ENCODE measurements at regions not wholly inside any gene's neighbourhood (a gene's known extent, or its start where the extent isn't known, plus 50 kb on each side); places are given as distances from the start of the nearest gene placed in this dataset.

GRCh38 chr18:45527891-45528290, 87.4 kb upstream of the SLC14A2 start:
- ChIA-PET CTCF (no interaction called here), POLR2A (ENCODE audit: unreplicated experiment) (no interaction called here)
- TF ChIP-seq NFE2L2 (IDR thresholded peaks at IDR 0.05; ENCODE audit: low read depth, low read length) (no peak), CTCF (conservative IDR thresholded peaks at IDR 0.05; ENCODE audit: low read depth, low read length) (no peak), CEBPB (IDR thresholded peaks at IDR 0.05; ENCODE audit: low read depth, low read length) (no peak), SMC3 (IDR thresholded peaks at IDR 0.05; ENCODE audit: low read depth, low read length) (no peak), BHLHE40 (IDR thresholded peaks at IDR 0.05; ENCODE audit: low read depth, low read length) (no peak), RCOR1 (IDR thresholded peaks at IDR 0.05; ENCODE audit: insufficient replicate concordance, low read length) (no peak), CHD1 (IDR thresholded peaks at IDR 0.05; ENCODE audit: low read depth, low read length) (no peak), FOS (IDR thresholded peaks at IDR 0.05; ENCODE audit: low read depth, low read length) (no peak), MAZ (IDR thresholded peaks at IDR 0.05; ENCODE audit: borderline replicate concordance, low read depth, low read length) (no peak), RFX5 (IDR thresholded peaks at IDR 0.05; ENCODE audit: low read depth, low read length) (no peak), MXI1 (IDR thresholded peaks at IDR 0.05; ENCODE audit: borderline replicate concordance, low read depth, low read length) (no peak), ELK1 (IDR thresholded peaks at IDR 0.05; ENCODE audit: borderline replicate concordance, low read depth, low read length) (no peak), USF2 (IDR thresholded peaks at IDR 0.05; ENCODE audit: low read depth, low read length) (no peak), RAD21 (IDR thresholded peaks at IDR 0.05; ENCODE audit: low read length) (no peak)
- BruUV-seq (replicated peaks): no TSS peak
- Histone ChIP-seq H3K27me3 (ENCODE audit: control insufficient read depth, insufficient read depth, low read length) (no peaks in the 10 kb centered on the region; the same call in 1 of the 2 replicates), H4K5ac (ENCODE audit: low read depth, low read length) (no peak overlapping the region), H2AFZ (replicated peaks; ENCODE audit: low read length, poor library complexity) (no peak overlapping the region), H3K9me1 (ENCODE audit: insufficient read depth, low read length) (no peaks in the 10 kb centered on the region), H2AK9ac (replicated peaks; ENCODE audit: low read depth, low read length, poor library complexity) (no peak overlapping the region), H3K9ac (ENCODE audit: low read depth, low read length) (no peak overlapping the region), H3K27ac (ENCODE audit: insufficient read depth, low read length) (no peak overlapping the region), H3K79me1 (ENCODE audit: low read depth in 1 of 2, low read length in 2 of 2) (no peaks in the 10 kb centered on the region), H2BK5ac (ENCODE audit: low read depth, low read length, poor library complexity, severe bottlenecking) (no peak overlapping the region), H4K20me1 (ENCODE audit: insufficient read depth, low read length) (no peaks in the 10 kb centered on the region), H3K4ac (ENCODE audit: low read depth, low read length) (no peak overlapping the region), H3K36me3 (ENCODE audit: control insufficient read depth, insufficient read depth, low read length) (no peaks in the 10 kb centered on the region), H4K91ac (ENCODE audit: insufficient read depth, low read depth, low read length) (no peak overlapping the region), H3K4me3 (ENCODE audit: insufficient read depth, low read depth, low read length) (no peak overlapping the region), H3K4me1 (ENCODE audit: control insufficient read depth, insufficient read depth, low read length) (no peaks in the 10 kb centered on the region), H2AK5ac (ENCODE audit: low read depth, low read length) (no peak overlapping the region), H3K23ac (ENCODE audit: low read depth, low read length) (no peak overlapping the region), H3K56ac (ENCODE audit: extremely low read depth, insufficient read depth, low read length) (no peak overlapping the region), H2BK20ac (ENCODE audit: low read depth, low read length) (no peak overlapping the region), H2BK15ac (ENCODE audit: low read depth, low read length) (no peak overlapping the region), H3K14ac (replicated peaks; ENCODE audit: low read depth, low read length) (no peak overlapping the region), H4K8ac (ENCODE audit: low read depth in 2 of 2, low read length in 2 of 2) (no peak overlapping the region), H2BK120ac (ENCODE audit: low read depth, low read length) (no peak overlapping the region), H3K9me3 (ENCODE audit: control insufficient read depth, insufficient read depth, low read length) (no peaks in the 10 kb centered on the region), H3K18ac (ENCODE audit: low read depth, low read length) (no peak overlapping the region), H3K4me2 (ENCODE audit: low read depth, low read length) (no peak overlapping the region)
- intact Hi-C loops (cut with micrococcal nuclease): no loop called here
- DNase-seq (no peak), ATAC-seq (ENCODE audit: low read depth) (no peak)
- no CpG with 5 or more reads among the region's 5 CpGs for WGBS, 2 experiments (ENCODE audit: extremely low coverage in 2 of 2, insufficient read length in 1 of 2)
- dilution Hi-C loops (cut with HindIII; ENCODE audit: low sequenced_read_pairs, unreplicated experiment): no loop called here
- in situ Hi-C loops (cut with MboI; ENCODE audit: low sequenced_read_pairs): no loop called here

Measured in IMR-90 (cell line).